Cardiac muscle cell (in vitro differentiated cells and primary cell): ENCODE measurements at regions not wholly inside any gene's neighbourhood (a gene's known extent, or its start where the extent isn't known, plus 50 kb on each side); places are given as distances from the start of the nearest gene placed in this dataset.
A peak's percentile ranks its signal among the peaks of the same experiment; 100 is the strongest.
"Not testable (repeated sequence)": the region's sequence is repeated elsewhere in the genome, so short reads cannot be mapped to it uniquely, and the experiment has no call there.

Experiments used
- DNase-seq, 2 donors: peaks; one replicate each; pipeline versions ENCODE4 v3.0.0 to v3.0.0-alpha.2; 2010 to 2017; ENCODE audit warnings: low read depth in 1 of 2, low spot score in 1 of 2
- H3K27ac ChIP-seq: fragments of 200-600 bp; sonication (generic); 2 replicates; pipeline ENCODE4 v1.5.1; 2016
- H3K27me3 ChIP-seq: fragments of 200-600 bp; sonication (generic); 2 replicates; pipeline ENCODE4 v1.6.0; 2016; ENCODE audit warnings: control low read depth
- H3K36me3 ChIP-seq: fragments of 200-600 bp; sonication (generic); 2 replicates; pipeline ENCODE4 v1.5.1; 2016; ENCODE audit warnings: control low read depth
- H3K4me1 ChIP-seq: fragments of 200-600 bp; sonication (generic); 2 replicates; pipeline ENCODE4 v1.8.1; 2017; ENCODE audit warnings: low read depth, mild to moderate bottlenecking, mixed run types
- H3K4me3 ChIP-seq: fragments of 200-600 bp; sonication (generic); 2 replicates; pipeline ENCODE4 v1.5.1; 2016; ENCODE audit warnings: mild to moderate bottlenecking
- H3K9me3 ChIP-seq: fragments of 200-600 bp; sonication (generic); 2 replicates; pipeline ENCODE4 v1.5.1; 2017; ENCODE audit warnings: low read depth, mild to moderate bottlenecking, control low read depth
- TF ChIP-seq, protein P1 (sequence below): IDR thresholded peaks from 2 replicates; pipeline ENCODE4 v1.5.1; 2012; ENCODE audit warnings: low read depth, mild to moderate bottlenecking, low read length

GRCh38 chr6:4413073-4413472, 277.7 kb upstream of the ECI2 start:
- peak in 1 of 2 donors; percentile 62 for DNase-seq
- no peaks in the 10 kb centered on the region for H3K9me3 ChIP-seq
- TF ChIP-seq, protein P1, sequence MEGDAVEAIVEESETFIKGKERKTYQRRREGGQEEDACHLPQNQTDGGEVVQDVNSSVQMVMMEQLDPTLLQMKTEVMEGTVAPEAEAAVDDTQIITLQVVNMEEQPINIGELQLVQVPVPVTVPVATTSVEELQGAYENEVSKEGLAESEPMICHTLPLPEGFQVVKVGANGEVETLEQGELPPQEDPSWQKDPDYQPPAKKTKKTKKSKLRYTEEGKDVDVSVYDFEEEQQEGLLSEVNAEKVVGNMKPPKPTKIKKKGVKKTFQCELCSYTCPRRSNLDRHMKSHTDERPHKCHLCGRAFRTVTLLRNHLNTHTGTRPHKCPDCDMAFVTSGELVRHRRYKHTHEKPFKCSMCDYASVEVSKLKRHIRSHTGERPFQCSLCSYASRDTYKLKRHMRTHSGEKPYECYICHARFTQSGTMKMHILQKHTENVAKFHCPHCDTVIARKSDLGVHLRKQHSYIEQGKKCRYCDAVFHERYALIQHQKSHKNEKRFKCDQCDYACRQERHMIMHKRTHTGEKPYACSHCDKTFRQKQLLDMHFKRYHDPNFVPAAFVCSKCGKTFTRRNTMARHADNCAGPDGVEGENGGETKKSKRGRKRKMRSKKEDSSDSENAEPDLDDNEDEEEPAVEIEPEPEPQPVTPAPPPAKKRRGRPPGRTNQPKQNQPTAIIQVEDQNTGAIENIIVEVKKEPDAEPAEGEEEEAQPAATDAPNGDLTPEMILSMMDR, result no peak

DNA sequence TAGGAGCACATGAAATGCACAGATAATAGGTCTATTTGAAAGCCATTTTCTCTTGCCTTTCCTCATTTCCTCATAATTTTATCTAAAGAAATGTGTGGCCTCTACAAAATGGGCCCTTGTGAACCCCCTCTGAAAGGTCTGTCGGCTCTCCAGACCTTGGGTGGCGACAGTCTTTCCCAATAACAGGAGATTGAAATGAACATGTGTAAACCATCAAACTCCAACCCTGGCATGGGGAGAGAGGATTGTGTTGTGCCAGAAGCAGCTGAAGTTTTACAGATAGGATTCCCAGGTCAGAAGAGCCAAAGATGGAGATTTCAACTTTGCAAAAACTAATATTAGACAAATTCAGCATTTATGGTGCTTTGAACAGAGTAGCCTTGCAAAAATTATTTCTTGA, 277.1 kb upstream of the ECI2 start:
- no peaks in the 10 kb centered on the region for H3K9me3 ChIP-seq
- no peak overlapping the region for H3K27ac ChIP-seq
- no peaks in the 10 kb centered on the region for H3K4me1 ChIP-seq
- H3K27me3 ChIP-seq, result no peaks in the 10 kb centered on the region
- H3K36me3 ChIP-seq, result no peaks in the 10 kb centered on the region
- no peak overlapping the region for H3K4me3 ChIP-seq
- TF ChIP-seq, protein P1, result no peak
- peak in 1 of 2 donors; percentile 54 for DNase-seq

More at GRCh38 chr6:4413073-4413472, 277.7 kb upstream of the ECI2 start:
- Histone ChIP-seq H3K27ac (no peak overlapping the region), H3K27me3 (no peaks in the 10 kb centered on the region), H3K36me3 (no peaks in the 10 kb centered on the region), H3K4me1 (no peaks in the 10 kb centered on the region), H3K4me3 (no peak overlapping the region)

- Histone ChIP-seq H3K36me3 (no peaks in the 10 kb centered on the region), H3K27ac (no peak overlapping the region), H3K4me3 (no peak overlapping the region), H3K27me3 (no peaks in the 10 kb centered on the region), H3K9me3 (no peaks in the 10 kb centered on the region), H3K4me1 (no peaks in the 10 kb centered on the region)
- no peak for DNase-seq
- TF ChIP-seq, protein P1, result no peak
Measured at GRCh38 chr6:4412077-4412476, 276.7 kb upstream of the ECI2 start.

DNA sequence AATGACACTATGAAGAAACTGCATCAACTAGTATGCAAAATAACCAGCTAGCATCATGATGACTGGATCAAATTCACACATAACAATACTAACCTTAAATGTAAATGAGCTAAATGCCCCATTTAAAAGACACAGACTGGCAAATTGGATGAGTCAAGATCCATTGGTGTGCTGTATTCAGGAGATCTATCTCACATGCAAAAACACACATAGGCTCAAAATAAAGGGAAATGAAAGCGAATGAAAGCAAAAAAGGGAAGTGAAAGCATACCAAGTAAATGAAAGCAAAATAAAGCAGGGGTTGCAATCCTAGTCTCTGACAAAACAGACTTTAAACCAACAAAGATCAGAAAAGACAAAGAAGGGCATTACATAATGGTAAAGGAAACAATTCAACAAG, 272.3 kb upstream of the ECI2 start:
- not testable (repeated sequence) for H3K36me3 ChIP-seq, H3K4me3 ChIP-seq, H3K27ac ChIP-seq, H3K27me3 ChIP-seq, H3K9me3 ChIP-seq, DNase-seq, H3K4me1 ChIP-seq

- H3K36me3 ChIP-seq, result no peaks in the 10 kb centered on the region
- DNase-seq, result no peak
- TF ChIP-seq, protein P1, result no peak
- H3K4me3 ChIP-seq, result no peak overlapping the region
- H3K4me1 ChIP-seq, result peaks cover 9% of the 10 kb centered on the region
- no peak overlapping the region for H3K27ac ChIP-seq
- no peaks in the 10 kb centered on the region for H3K27me3 ChIP-seq
- no peaks in the 10 kb centered on the region for H3K9me3 ChIP-seq
Measured at GRCh38 chr6:4405621-4406212, 270.3 kb upstream of the ECI2 start.

DNA sequence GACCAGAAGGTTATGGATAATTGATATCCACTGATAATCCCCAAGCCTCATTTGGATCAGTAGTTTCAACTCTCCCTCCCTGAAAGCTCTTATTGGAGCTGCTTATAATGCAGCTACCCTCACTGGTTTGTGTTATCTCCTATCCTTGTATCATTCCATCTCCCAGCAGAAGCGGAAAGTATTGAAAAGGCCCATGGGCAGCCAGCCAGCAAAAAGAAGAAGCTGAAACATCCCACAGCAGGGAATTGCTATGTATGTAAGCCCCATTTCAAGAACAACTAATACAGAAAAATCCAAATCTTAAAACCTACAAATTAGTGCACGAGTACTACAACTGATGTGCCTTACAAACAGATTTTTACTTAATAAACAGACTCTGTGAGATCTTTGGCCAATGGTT, 269.0 kb upstream of the ECI2 start:
- Histone ChIP-seq H3K27me3 (no peaks in the 10 kb centered on the region), H3K4me1 (peaks cover 9% of the 10 kb centered on the region), H3K4me3 (no peak overlapping the region), H3K9me3 (no peaks in the 10 kb centered on the region), H3K36me3 (no peaks in the 10 kb centered on the region), H3K27ac (no peak overlapping the region)
- DNase-seq, result no peak
- TF ChIP-seq, protein P1, result no peak
